Left renal cortex interstitium (tissue), 4 donors: ENCODE measurements at regions not wholly inside any gene's neighbourhood (a gene's known extent, or its start where the extent isn't known, plus 50 kb on each side); places are given as distances from the start of the nearest gene placed in this dataset.

Experiments
- DNase-seq, 4 donors: peaks; one replicate each; pipeline ENCODE4 v3.0.0-alpha.2; 2013; ENCODE audit warnings: low read depth in 4 of 4, low spot score in 2 of 4, missing footprints in 1 of 4

DNA sequence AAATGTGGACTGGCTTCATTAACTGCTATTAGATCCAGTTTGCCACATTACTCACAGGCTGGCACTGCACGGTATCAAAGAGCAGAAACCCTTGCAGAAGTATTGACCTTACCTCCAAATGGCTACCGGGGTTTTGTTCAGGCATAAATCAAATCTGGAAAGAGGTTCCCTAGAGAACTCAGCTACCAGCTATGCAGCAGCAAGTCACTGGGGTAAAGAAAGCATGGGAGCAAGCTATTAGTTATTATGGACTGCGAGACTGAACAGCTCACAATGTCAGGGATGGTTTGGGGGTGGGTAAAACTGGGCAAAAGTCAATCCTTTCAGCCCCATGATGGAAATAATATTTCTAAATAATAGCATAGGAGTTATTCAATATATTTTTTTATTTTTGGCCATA, 128.1 kb downstream of the FANCF start:
- no peak for DNase-seq

DNA sequence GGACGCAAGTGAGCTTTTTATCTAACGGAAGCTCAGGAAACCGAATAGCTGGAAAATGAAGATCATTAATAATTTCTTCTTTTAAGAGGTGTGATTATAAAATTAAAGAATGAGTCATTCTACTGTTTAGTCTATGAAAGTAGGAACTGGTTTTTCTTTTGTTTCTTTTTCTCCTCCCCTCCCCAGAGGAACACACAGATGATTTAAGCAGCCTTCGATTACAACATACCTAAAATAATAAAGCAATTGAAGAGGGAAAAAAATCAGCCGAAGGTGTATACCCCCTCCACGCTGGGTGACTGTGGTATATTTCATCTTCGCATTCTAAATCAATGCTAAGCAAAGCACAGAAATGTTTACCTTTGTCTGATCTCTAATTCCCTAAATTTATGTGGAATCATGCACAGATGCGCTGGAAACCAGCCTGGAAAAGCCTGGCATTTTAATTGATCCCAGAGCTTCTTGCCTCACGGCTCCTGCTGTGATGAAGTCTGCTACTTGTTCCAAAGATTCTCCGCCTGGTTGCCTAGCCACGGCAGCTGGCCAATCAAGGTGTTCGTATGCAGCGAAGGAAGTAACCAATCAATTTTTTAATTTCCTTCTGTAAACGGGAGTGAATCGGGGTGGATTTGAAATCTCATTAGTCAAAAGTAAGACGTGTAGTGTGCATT, 133.9 kb downstream of the FANCF start:
- no peak for DNase-seq

DNA sequence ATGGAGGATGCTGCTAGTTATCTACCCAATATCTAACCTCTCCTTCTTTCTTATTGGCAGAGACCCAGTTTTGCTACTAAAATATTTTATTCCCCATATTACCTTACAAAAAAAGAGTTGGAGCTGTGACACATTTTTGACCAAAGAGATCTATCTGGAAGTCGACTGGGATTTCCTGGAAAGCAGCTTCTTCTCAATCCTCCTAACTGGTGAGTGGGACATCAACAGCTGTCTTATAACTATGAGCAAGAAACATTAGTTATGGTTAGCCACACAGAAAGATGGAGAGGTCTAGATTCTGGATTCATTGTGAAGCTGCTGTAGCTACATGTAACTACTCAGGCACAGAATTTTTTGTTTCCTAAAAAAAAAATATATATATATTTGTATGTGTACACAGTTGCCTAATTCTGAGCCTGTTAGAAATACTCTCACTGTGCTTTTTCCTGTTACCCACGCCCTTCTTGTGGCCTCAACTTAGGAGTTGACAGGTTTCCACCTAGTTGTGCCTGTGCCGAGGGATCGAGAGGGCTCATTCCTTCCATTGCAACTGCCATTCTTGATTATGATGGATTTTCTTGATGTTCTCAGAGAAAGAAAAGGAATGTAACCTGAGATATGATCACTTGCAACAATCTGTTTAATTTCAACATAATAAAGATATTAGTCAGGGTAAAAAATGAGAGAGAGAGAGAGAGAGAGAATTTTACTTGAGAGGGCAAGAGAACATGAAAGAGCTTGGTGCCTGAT, 142.0 kb downstream of the SLC17A6 start:
- DNase-seq: no peak

DNA sequence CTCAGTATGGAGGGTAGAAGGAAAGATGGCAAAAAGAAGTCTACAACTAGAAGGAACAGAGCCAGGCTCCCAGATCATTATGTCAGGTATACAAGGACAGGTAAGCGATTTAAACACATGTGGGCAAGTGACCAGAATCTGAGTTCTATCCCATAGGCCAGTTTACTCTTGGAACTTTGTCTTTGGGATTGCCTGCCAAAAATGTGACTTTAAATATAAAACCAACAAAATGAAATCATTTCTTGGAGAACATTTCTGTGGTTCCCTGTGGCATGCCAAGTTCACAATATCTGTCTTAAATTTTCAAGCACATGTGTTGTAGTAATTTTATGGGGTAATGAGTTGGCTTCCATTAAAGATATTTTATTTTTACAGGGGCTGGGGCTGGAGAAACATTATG, 141.0 kb downstream of the SLC17A6 start:
- no peak for DNase-seq

DNA sequence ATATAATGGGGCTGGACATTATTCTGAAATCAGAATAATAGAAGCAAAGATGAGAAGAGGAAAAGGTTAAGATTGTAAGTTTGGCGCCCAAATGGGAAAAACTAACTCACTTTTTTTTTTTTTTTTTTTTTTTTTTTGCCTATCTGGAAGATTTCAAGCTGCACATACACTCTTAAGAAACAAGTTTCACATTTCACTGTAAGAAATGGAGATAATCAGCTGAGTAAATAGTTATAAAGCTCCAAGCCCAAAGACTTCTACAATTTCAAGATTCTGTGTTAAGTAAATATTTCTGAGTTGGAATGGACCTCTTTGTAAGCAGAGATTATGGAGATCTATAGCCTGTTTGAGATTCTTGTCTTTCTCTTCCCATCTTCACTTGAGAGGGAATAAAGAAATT, 140.0 kb downstream of the SLC17A6 start:
- no peak for DNase-seq

DNA sequence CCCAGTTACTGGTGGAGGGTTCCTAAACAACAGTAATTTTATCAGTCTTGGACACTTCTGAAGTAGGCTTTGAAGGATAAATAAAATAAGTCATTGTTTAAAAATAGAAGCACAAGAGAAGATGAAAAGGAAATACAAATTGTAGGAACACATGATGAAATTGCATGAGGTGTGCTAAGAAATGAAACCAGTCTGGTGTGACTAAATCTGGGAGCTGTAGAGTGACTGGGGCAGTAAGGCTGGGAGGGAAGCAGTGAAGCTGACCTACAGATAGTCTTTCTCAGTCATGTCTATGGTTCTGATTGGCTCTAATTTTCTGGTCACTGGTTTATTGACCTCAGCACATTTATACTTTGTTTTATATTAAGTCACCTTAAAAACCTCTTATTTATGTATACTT, 139.1 kb downstream of the SLC17A6 start:
- no peak for DNase-seq

DNA sequence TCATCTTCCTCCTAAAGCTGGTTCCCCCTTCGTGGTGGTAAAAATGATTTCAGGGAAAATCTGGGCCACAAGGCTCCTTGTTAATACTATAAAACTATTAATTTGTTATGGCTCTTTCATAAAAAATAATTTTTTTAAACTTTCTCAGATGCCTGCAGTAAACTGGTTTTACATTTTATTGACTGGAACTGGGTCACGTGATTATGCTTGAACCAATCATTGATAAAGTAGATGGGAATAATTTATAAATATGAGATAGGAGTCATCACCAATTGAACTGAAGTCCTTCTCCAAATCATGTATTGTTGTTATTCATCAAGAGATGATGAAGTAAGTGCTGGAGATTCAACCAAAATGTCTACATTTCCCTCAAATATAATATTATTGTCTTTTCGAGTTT, 138.4 kb downstream of the SLC17A6 start:
- no peak for DNase-seq

DNA sequence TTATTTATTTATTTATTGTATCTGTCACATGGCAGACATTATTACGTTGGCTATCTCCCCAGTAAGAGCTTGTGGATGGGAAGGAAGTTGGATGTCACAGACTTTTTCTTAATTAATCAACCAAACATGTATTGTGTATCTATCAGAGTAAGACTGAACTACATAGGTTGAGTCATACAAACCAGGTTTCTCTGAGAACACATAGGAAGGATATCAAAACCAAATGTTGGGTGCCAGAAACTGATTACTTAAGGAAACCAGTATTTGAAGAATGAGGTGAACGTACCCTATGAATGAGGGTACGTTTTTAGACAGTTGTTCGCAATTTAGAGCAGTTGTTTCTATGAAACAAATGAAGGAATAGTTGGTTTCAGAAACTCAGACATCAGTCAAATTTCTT, 136.4 kb downstream of the SLC17A6 start:
- DNase-seq: no peak

DNA sequence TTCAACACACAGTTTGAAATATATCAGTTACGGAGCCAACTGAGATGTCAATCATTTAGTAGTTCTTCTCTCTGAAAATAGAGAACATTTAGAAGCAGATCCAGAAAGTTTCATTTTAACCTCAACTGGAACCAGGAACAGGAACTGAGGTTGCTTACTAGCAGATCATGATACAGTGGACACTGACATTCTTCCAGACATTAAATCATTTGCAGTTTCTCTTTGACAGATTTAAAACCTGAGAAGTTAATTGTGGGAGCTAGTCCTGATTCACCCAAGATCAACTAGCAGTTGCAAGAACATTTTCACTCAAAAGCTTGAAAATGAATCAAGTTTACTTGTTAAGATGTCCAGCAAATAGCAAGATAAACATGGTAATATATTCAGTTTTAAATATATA, 135.4 kb downstream of the SLC17A6 start:
- DNase-seq: no peak

DNA sequence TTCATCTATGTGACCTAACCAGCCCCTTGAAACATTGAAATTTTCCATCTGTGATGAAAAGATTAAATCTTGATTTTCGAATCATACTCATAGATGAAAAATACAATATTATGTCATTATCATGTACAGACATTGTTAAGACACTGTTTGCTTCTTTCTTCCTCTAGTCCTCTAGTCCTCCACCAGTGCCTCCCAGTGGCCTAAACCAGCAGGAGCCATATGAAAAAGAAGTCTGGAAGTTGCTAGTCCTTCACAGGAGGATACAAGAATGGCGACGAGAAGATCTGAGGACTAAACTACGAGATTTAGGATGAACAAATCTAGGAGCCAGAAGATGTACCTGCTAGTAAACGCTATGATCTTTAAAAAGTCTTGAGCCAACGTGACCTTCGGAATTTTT, 134.1 kb downstream of the SLC17A6 start:
- no peak for DNase-seq

DNA sequence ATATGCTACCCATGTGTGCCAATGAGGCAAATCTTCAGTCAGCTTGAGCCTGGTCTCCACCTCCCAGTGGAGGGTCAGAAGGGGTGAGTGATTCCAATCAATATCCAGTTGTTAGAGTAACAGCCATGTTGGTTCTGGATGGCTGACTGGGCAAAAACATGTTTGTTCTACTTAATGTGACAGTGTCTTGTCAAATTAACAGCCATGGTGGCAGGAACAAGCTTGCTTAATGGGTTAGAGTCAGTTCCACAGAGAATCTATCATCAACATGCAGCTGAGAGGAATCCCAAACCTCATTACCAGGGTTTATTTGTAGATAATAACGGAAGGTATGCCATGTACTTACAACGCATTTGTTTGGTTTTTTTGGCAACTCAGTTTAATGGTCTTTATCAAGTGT, 133.2 kb downstream of the SLC17A6 start:
- no peak for DNase-seq

DNA sequence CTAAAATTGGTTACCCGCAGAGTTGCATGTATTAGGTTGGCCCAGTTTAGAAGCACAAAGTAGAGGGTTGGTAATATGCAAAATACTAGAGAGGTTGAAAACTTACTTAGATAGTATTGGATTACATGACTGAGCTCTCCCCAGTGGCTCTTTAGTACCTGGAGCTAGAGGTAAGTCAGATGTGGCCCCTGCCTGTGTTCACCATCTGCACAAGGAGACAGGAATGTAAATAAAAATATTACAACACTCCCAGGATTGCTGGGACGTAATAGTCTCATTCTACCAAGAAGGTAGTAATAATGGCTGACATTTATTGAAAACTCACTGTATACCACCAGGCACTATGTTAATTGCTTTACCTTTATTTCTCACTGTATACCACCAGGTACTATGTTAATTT, 129.6 kb downstream of the SLC17A6 start:
- DNase-seq: no peak

DNA sequence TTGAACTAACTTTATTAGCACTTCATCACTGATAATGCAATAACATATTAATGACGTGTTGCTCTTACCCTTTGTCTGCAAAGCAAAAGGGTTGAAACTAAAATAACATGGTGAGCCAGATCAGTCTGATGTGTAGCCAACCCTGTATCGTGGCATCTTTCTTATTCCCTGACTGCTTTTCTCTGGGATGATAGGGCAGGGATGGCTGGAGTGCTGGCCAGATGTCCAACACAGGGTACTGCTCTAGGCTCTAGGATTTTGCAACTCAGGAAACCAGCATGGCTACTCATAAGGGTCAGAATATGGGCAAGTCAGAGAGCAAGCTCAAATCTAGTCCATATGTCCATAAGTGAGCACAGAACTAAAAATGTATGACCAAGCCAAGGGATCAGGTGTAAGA, 129.1 kb downstream of the SLC17A6 start:
- no peak for DNase-seq

DNA sequence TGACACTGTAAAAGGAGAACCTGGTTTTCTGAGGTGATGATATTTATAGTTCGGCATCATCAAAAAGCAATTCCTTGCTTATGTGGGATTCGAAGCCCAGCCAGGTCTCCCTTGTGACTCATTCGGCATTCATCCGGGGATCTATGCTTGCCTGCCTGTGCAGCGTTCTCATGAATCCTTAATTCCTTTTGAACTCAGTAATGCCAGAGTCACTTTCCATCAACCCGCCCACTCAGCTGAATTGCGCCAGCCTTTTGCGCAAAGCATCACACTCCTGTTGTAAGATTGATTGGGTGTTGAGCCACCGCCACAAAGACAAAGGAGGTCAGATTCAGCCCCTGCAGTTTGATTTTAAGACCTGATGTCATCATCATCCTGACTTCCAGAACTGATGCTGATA, 128.6 kb downstream of the SLC17A6 start:
- DNase-seq: no peak

DNA sequence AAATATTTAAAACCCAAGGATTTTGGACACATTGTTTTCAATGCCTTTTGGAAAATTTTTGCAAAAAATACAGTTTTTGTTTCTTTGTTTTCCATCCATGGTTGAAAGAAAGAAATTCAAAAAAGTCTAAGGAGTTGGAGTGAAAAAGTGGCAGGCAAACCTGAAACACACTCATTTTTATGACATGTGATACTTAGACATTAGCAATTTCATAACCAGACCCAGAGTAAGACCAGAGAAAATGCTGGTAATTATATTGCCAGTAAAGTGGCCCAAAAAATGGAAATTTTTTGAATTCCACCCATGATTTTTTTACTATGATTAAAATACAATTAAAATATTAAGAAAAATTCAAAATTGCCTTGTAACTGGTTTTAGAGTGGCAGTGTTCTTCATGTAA, 128.2 kb downstream of the SLC17A6 start:
- no peak for DNase-seq

DNA sequence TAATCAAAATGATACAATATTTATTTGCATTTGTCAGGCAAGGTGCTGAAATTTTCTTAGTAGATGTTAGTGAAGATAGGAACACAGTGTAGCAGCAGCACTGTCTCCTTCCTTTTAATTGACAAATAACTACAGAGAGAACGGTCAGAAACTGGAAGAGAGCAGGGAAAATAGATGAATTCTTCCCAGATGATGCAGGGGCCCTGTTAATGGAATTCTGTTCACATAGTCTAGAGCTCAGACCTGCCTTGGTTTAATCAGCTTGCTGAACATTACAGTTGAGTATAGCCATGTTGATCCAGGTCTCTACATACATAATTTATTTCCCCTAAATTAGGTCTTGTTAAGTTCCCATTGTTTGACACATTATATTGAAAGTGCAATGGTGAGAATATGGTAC, 127.4 kb downstream of the SLC17A6 start:
- no peak for DNase-seq

DNA sequence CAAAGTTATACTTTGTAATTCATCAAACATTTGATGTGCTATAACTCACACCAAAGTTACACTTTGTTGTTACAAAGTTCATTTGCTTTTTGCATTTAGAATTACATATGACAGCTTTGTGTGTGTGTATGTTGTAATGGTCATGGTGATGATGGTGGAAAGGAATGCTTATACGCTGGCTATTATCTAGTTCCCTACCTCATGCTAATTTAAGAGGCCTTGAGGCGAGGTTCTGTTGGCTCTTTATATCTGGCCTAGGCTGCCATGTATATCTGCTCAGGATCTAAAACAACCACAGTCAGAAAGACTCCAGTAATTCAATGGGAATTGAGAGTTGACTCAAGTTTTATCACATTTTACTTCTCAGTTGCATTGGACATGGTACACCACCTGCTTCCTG, 123.4 kb downstream of the SLC17A6 start:
- DNase-seq: no peak

DNA sequence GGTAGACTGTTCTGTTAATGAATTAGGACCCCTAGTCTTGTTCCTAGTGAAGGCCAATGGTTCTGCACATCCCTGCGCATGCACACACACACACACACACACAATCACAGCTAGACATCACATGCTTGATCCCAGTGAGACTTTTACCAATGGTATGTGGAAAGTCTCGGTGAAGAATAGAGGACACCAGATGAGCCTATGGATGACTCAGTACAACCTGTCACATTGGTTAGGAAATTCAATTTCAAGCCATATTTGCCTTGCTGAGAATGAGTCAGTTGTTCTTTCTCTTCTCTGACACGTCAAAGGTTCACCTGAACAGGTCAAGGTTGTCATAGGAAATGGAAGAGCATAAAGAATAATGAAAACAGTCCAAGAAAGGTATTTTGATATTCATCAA, 122.0 kb downstream of the SLC17A6 start:
- DNase-seq: no peak

DNA sequence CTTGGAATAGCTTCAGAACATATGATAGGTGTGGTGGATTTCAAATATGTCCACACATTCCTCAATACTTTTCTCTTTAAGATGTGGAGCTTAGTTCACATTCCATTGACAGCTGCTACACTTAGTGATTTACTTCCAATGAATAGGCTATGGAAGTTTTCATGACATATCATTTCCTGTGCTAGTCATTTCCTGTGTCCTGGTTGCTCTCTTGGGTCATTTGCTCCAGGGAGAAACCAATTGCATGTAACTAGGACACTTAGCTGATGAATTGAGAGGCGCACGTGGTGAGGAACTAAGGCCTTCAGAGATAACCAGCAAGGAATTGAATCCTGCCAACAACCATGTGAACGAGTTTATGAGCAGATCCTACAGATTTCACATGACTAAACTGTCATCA, 120.9 kb downstream of the SLC17A6 start:
- DNase-seq: no peak

DNA sequence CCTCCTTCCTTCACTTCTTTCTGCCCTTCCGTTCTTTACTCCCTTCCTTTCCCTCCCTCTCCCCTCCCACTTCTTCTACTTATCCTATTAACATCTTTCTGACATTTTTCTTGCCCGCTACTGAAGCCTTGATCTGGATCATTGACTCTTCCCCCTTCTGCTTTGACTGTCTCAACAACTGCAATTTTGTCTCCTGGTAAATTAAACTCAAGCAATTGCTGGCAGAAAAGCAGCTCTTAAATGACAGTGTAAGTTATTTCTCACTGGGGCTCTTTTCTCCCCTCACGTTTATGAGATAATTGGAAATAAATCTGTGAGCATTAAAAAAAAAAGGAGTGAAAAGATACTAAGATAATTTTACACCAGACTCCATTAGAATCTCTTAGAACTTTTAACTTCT, 120.0 kb downstream of the SLC17A6 start:
- no peak for DNase-seq

DNA sequence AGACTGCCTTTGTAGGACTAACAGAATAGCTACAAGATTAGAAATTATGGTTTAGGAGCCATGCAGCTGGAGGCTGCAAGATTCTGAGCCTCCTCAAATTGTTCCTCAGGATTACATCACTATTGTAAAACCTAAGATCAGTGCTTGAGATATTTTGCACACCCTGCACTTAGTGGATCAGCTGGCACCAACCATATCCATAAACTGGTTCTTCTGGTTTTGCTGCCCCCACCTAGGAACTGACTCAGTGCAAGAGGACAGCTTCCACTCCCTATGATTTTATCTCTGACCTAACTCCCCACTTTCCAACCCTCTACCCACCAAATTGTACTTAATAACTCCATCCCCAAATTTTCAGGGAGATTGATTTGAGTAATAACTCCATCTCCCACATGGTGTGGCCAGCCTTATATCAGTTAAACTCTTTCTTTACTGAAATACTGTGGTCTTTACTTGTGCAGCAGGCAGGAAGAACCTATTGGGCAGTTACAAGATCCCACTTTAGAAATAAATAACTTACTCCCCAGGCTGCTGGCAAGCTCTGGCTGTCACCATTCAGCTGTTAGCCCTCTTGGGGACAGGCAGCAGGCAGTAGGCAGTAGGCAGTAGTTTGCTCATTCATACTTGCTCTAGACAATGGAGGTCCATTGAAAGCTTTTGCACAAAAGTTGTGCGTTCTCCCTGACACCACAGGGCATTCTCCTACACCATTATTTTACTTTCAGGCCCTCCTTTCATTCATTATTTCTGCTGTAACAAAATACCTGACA, 119.0 kb downstream of the SLC17A6 start:
- no peak for DNase-seq
